ENCODE measurements at regions not wholly inside any gene's neighbourhood (a gene's known extent, or its start where the extent isn't known, plus 50 kb on each side); places are given as distances from the start of the nearest gene placed in this dataset.
"Not testable (repeated sequence)": the region's sequence is repeated elsewhere in the genome, so short reads cannot be mapped to it uniquely, and the experiment has no call there.

- no peak overlapping the region for H3K4me3 ChIP-seq (ENCODE audit: low read depth, low read length)
- no peak overlapping the region for H3K27ac ChIP-seq (ENCODE audit: low read depth, low read length)
- peaks cover 12% of the 10 kb centered on the region for H3K4me1 ChIP-seq (ENCODE audit: control insufficient read depth, insufficient read depth, low read length)
- H3K27me3 ChIP-seq (ENCODE audit: control insufficient read depth, insufficient read depth, low read length) = no peaks in the 10 kb centered on the region
- H3K9ac ChIP-seq (ENCODE audit: low read depth, low read length) = no peak overlapping the region
- no peaks in the 10 kb centered on the region for H3K9me3 ChIP-seq (ENCODE audit: control insufficient read depth, insufficient read depth, low read length)
- no peaks in the 10 kb centered on the region for H3K36me3 ChIP-seq (ENCODE audit: control insufficient read depth, insufficient read depth, low read length)
Measured at GRCh38 chr16:65698791-65699321, 577.0 kb upstream of the CDH11 start.

DNA sequence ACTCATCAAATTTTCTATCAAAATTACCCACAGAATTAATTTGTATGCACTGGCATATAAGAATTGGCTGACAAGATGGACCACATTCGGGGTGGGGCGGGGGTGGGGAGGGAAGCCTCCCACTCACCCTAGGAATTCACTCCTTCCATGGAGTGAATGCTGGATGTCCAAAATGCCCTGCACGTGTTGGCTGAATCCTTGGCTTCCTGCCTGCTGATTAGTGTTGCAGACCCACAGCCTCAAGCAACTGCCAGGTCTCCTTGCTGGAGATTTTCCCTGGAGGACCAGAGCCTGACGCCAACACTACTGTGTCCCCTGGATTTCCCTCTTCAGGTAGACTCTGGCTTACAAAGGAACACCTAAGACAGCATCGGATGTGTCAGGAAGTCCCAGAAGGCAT lies 575.7 kb upstream of the CDH11 start:
- Histone ChIP-seq H3K36me3 (ENCODE audit: control insufficient read depth, insufficient read depth, low read length) (no peaks in the 10 kb centered on the region), H3K9me3 (ENCODE audit: control insufficient read depth, insufficient read depth, low read length) (no peaks in the 10 kb centered on the region), H3K27me3 (ENCODE audit: control insufficient read depth, insufficient read depth, low read length) (no peaks in the 10 kb centered on the region), H3K4me1 (ENCODE audit: control insufficient read depth, insufficient read depth, low read length) (peaks cover 6% of the 10 kb centered on the region), H3K4me3 (ENCODE audit: low read depth, low read length) (no peak overlapping the region), H3K9ac (ENCODE audit: low read depth, low read length) (no peak overlapping the region), H3K27ac (ENCODE audit: low read depth, low read length) (no peak overlapping the region)

DNA sequence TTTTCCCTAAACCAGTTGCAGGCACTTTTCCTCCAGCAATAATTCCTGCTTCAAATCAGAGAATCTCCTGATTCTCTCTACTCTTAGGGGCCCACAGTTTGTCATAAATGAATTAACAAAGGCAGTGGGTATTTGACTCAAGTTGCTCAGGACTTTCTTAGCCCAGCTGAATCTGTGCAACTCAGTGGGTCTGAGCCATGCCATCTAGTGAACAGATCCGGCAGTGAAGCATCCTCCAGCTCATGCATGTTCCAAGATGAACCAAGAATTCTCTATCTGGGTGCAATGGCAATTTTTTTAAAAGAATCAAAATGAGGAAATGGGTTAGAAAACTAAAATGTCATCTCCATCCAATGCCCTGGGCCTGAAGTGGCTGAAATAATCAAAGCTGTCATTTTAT lies 575.2 kb upstream of the CDH11 start:
- Histone ChIP-seq H3K27ac (ENCODE audit: low read depth, low read length) (no peak overlapping the region), H3K4me3 (ENCODE audit: low read depth, low read length) (no peak overlapping the region), H3K4me1 (ENCODE audit: control insufficient read depth, insufficient read depth, low read length) (peaks cover 6% of the 10 kb centered on the region), H3K9me3 (ENCODE audit: control insufficient read depth, insufficient read depth, low read length) (no peaks in the 10 kb centered on the region), H3K36me3 (ENCODE audit: control insufficient read depth, insufficient read depth, low read length) (no peaks in the 10 kb centered on the region), H3K27me3 (ENCODE audit: control insufficient read depth, insufficient read depth, low read length) (no peaks in the 10 kb centered on the region), H3K9ac (ENCODE audit: low read depth, low read length) (no peak overlapping the region)

- not testable (repeated sequence) for H3K4me1 ChIP-seq (ENCODE audit: control insufficient read depth, insufficient read depth, low read length); H3K36me3 ChIP-seq (ENCODE audit: control insufficient read depth, insufficient read depth, low read length); H3K9ac ChIP-seq (ENCODE audit: low read depth, low read length); H3K9me3 ChIP-seq (ENCODE audit: control insufficient read depth, insufficient read depth, low read length); H3K27ac ChIP-seq (ENCODE audit: low read depth, low read length); H3K4me3 ChIP-seq (ENCODE audit: low read depth, low read length); H3K27me3 ChIP-seq (ENCODE audit: control insufficient read depth, insufficient read depth, low read length)
Measured at GRCh38 chr16:65691846-65692245, 570.0 kb upstream of the CDH11 start.

DNA sequence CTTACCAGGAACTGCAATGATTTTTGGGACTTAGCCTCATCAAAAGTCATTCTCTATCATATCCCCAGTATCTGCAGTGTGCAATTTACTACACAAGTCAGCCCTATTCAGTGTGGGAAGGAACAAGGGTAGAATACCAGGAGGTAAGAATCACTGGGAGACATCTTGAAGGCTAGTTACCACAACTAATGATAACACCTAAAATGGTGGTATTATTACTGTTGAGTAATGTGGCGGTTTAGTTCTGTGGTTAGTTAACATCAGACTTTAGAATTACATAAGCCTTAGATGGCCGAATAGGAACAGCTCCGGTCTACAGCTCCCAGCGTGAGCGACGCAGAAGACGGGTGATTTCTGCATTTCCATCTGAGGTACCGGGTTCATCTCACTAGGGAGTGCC lies 567.9 kb upstream of the CDH11 start:
- Histone ChIP-seq H3K27ac (ENCODE audit: low read depth, low read length) (no peak overlapping the region), H3K27me3 (ENCODE audit: control insufficient read depth, insufficient read depth, low read length) (no peaks in the 10 kb centered on the region), H3K36me3 (ENCODE audit: control insufficient read depth, insufficient read depth, low read length) (no peaks in the 10 kb centered on the region), H3K9ac (ENCODE audit: low read depth, low read length) (no peak overlapping the region), H3K9me3 (ENCODE audit: control insufficient read depth, insufficient read depth, low read length) (no peaks in the 10 kb centered on the region), H3K4me3 (ENCODE audit: low read depth, low read length) (no peak overlapping the region), H3K4me1 (ENCODE audit: control insufficient read depth, insufficient read depth, low read length) (no peaks in the 10 kb centered on the region)

DNA sequence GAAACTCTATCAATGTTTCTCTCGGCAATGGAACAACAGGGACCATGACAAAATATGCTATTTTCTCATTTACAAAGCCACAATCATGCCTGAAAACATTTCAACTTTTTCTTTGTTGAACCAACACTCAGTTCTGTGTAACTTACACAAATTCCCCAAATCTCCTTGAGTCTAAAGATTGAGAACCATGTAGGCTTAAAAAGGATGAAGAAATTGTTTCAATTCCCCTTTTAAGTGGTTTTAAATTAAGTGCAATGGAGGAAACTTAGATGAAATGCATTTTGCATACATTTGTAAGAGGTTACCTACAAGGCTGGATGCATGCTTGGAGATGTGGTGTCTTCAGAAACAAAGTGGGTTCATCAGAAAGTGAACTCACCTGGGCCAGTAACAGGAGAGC lies 566.4 kb upstream of the CDH11 start:
- Histone ChIP-seq H3K36me3 (ENCODE audit: control insufficient read depth, insufficient read depth, low read length) (no peaks in the 10 kb centered on the region), H3K27me3 (ENCODE audit: control insufficient read depth, insufficient read depth, low read length) (no peaks in the 10 kb centered on the region), H3K4me3 (ENCODE audit: low read depth, low read length) (no peak overlapping the region), H3K9me3 (ENCODE audit: control insufficient read depth, insufficient read depth, low read length) (peaks cover 7% of the 10 kb centered on the region), H3K4me1 (ENCODE audit: control insufficient read depth, insufficient read depth, low read length) (no peaks in the 10 kb centered on the region), H3K9ac (ENCODE audit: low read depth, low read length) (no peak overlapping the region), H3K27ac (ENCODE audit: low read depth, low read length) (no peak overlapping the region)

GRCh38 chr16:65684230-65684629 lies 562.4 kb upstream of the CDH11 start:
- Histone ChIP-seq H3K9me3 (ENCODE audit: control insufficient read depth, insufficient read depth, low read length) (peaks cover 7% of the 10 kb centered on the region), H3K4me1 (ENCODE audit: control insufficient read depth, insufficient read depth, low read length) (no peaks in the 10 kb centered on the region), H3K27me3 (ENCODE audit: control insufficient read depth, insufficient read depth, low read length) (no peaks in the 10 kb centered on the region), H3K27ac (ENCODE audit: low read depth, low read length) (no peak overlapping the region), H3K36me3 (ENCODE audit: control insufficient read depth, insufficient read depth, low read length) (no peaks in the 10 kb centered on the region), H3K9ac (ENCODE audit: low read depth, low read length) (no peak overlapping the region), H3K4me3 (ENCODE audit: low read depth, low read length) (no peak overlapping the region)

DNA sequence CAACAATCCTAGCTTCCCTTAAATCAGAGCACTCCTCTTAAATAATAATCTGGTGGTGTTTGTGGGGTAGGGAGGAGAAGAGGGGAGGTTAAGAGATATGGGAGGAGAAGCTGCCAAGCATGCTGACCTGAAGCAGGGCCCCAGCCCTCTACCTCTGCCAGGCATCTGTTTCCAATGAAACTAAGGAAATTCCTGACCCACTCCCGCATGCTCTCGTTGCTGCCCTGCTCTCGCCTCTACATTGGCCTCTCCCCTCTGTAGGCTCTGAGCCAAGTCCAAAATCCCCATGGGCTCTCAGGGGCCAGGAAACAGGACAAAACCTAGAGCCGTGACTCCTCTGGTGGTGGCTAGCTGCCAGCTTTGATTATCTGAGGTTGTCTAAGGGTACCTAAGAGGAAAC lies 559.5 kb upstream of the CDH11 start:
- H3K4me3 ChIP-seq (ENCODE audit: low read depth, low read length) = no peak overlapping the region
- no peak overlapping the region for H3K27ac ChIP-seq (ENCODE audit: low read depth, low read length)
- no peaks in the 10 kb centered on the region for H3K4me1 ChIP-seq (ENCODE audit: control insufficient read depth, insufficient read depth, low read length)
- H3K9me3 ChIP-seq (ENCODE audit: control insufficient read depth, insufficient read depth, low read length) = peaks cover 7% of the 10 kb centered on the region
- H3K9ac ChIP-seq (ENCODE audit: low read depth, low read length) = no peak overlapping the region
- H3K36me3 ChIP-seq (ENCODE audit: control insufficient read depth, insufficient read depth, low read length) = no peaks in the 10 kb centered on the region
- no peaks in the 10 kb centered on the region for H3K27me3 ChIP-seq (ENCODE audit: control insufficient read depth, insufficient read depth, low read length)

DNA sequence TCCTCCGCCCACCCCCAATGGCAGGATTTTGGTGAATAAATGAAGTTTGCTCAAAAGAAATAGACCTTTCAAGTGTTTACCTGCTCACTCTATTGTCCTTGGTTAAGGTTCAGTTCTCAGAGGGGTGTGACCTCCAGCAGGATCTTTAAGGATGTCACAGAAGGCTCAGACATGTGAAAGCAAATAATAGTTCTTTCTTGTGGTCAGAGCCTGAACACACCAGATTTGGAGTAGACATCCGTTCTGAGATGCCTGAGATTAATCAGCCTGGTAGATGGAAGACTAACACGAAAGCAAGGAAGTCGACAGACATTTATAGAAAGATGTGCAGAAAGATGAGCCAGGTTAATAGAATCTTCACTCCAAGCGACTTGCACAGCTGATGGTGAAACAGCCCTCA lies 557.9 kb upstream of the CDH11 start:
- Histone ChIP-seq H3K27me3 (ENCODE audit: control insufficient read depth, insufficient read depth, low read length) (no peaks in the 10 kb centered on the region), H3K9ac (ENCODE audit: low read depth, low read length) (no peak overlapping the region), H3K36me3 (ENCODE audit: control insufficient read depth, insufficient read depth, low read length) (no peaks in the 10 kb centered on the region), H3K9me3 (ENCODE audit: control insufficient read depth, insufficient read depth, low read length) (peaks cover 7% of the 10 kb centered on the region), H3K4me3 (ENCODE audit: low read depth, low read length) (no peak overlapping the region), H3K27ac (ENCODE audit: low read depth, low read length) (no peak overlapping the region), H3K4me1 (ENCODE audit: control insufficient read depth, insufficient read depth, low read length) (peaks cover 4% of the 10 kb centered on the region; the same call in 1 of the 2 replicates)

GRCh38 chr16:65675161-65675560 lies 553.3 kb upstream of the CDH11 start:
- Histone ChIP-seq H3K4me3 (ENCODE audit: low read depth, low read length) (no peak overlapping the region), H3K4me1 (ENCODE audit: control insufficient read depth, insufficient read depth, low read length) (peaks cover 4% of the 10 kb centered on the region; the same call in 1 of the 2 replicates)

DNA sequence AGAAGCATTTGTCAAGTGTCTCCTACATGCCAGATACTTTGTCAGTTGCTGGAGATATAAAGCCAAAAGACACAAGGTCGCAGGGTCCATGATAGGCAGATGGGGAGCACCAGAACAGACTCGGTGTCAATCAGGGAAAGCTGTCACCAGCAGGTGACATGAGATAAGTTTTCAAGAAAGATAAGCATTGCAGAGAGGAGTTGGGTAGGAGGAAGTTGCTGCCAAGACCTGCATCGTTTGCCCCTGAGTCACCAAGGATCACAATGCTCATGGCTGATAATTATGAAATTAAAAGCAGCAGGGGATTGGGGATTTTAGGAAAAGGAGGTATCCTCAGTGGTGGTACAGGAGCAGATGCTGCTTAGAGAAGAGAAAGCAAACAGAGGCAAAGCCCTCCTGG lies 551.1 kb upstream of the CDH11 start:
- H3K9me3 ChIP-seq (ENCODE audit: control insufficient read depth, insufficient read depth, low read length) = no peaks in the 10 kb centered on the region
- no peak overlapping the region for H3K9ac ChIP-seq (ENCODE audit: low read depth, low read length)
- H3K36me3 ChIP-seq (ENCODE audit: control insufficient read depth, insufficient read depth, low read length) = no peaks in the 10 kb centered on the region
- H3K27ac ChIP-seq (ENCODE audit: low read depth, low read length) = no peak overlapping the region
- H3K4me3 ChIP-seq (ENCODE audit: low read depth, low read length) = no peak overlapping the region
- peaks cover 4% of the 10 kb centered on the region; the same call in 1 of the 2 replicates for H3K4me1 ChIP-seq (ENCODE audit: control insufficient read depth, insufficient read depth, low read length)
- no peaks in the 10 kb centered on the region for H3K27me3 ChIP-seq (ENCODE audit: control insufficient read depth, insufficient read depth, low read length)

More at GRCh38 chr16:65675161-65675560, 553.3 kb upstream of the CDH11 start:
- Histone ChIP-seq H3K9ac (ENCODE audit: low read depth, low read length) (no peak overlapping the region), H3K27ac (ENCODE audit: low read depth, low read length) (no peak overlapping the region), H3K9me3 (ENCODE audit: control insufficient read depth, insufficient read depth, low read length) (no peaks in the 10 kb centered on the region), H3K27me3 (ENCODE audit: control insufficient read depth, insufficient read depth, low read length) (no peaks in the 10 kb centered on the region), H3K36me3 (ENCODE audit: control insufficient read depth, insufficient read depth, low read length) (no peaks in the 10 kb centered on the region)

DNA sequence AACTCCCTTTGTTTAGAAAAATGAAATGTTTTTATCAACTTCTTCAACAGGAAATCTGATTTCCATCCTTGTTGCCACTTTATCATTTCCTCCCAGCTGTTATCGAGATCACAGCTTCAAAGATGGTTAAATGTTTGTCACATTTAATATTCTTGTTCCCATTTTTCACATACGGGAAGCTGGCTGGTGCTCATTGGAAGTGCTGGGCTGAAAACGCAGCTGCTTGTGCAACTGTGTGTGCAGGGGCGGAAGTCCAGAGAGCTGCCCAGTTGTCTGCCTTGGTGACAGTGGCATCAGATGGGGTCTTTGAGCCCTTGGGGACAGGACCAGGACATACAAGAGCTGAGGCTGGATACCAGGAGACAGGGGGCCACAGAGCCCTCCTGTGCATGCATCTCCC lies 549.2 kb upstream of the CDH11 start:
- Histone ChIP-seq H3K9me3 (ENCODE audit: control insufficient read depth, insufficient read depth, low read length) (no peaks in the 10 kb centered on the region), H3K27me3 (ENCODE audit: control insufficient read depth, insufficient read depth, low read length) (no peaks in the 10 kb centered on the region), H3K4me3 (ENCODE audit: low read depth, low read length) (no peak overlapping the region), H3K36me3 (ENCODE audit: control insufficient read depth, insufficient read depth, low read length) (no peaks in the 10 kb centered on the region), H3K9ac (ENCODE audit: low read depth, low read length) (no peak overlapping the region), H3K4me1 (ENCODE audit: control insufficient read depth, insufficient read depth, low read length) (peaks cover 11% of the 10 kb centered on the region), H3K27ac (ENCODE audit: low read depth, low read length) (no peak overlapping the region)

Measured in HUES48 (cell line).